ENCODE measurements at regions not wholly inside any gene's neighbourhood (a gene's known extent, or its start where the extent isn't known, plus 50 kb on each side); places are given as distances from the start of the nearest gene placed in this dataset.

- Histone ChIP-seq H3K14ac (replicated peaks; ENCODE audit: low read depth, low read length) (no peak overlapping the region), H3K56ac (ENCODE audit: extremely low read depth, insufficient read depth, low read length) (no peak overlapping the region), H3K4ac (ENCODE audit: low read depth, low read length) (no peak overlapping the region), H2AK5ac (ENCODE audit: low read depth, low read length) (no peak overlapping the region), H2AFZ (replicated peaks; ENCODE audit: low read length, poor library complexity) (no peak overlapping the region), H4K20me1 (ENCODE audit: insufficient read depth, low read length) (no peaks in the 10 kb centered on the region), H4K8ac (ENCODE audit: low read depth in 2 of 2, low read length in 2 of 2) (no peak overlapping the region), H3K27me3 (ENCODE audit: control insufficient read depth, insufficient read depth, low read length) (no peaks in the 10 kb centered on the region), H3K4me2 (ENCODE audit: low read depth, low read length) (no peak overlapping the region; the same call in 1 of the 2 replicates), H3K79me1 (ENCODE audit: low read depth in 1 of 2, low read length in 2 of 2) (no peaks in the 10 kb centered on the region), H3K9me1 (ENCODE audit: insufficient read depth, low read length) (no peaks in the 10 kb centered on the region), H2BK5ac (ENCODE audit: low read depth, low read length, poor library complexity, severe bottlenecking) (no peak overlapping the region), H2BK20ac (ENCODE audit: low read depth, low read length) (no peak overlapping the region), H2AK9ac (replicated peaks; ENCODE audit: low read depth, low read length, poor library complexity) (no peak overlapping the region), H3K18ac (ENCODE audit: low read depth, low read length) (no peak overlapping the region), H3K9ac (ENCODE audit: low read depth, low read length) (no peak overlapping the region), H4K91ac (ENCODE audit: insufficient read depth, low read depth, low read length) (no peak overlapping the region), H3K36me3 (ENCODE audit: control insufficient read depth, insufficient read depth, low read length) (no peaks in the 10 kb centered on the region), H3K4me3 (ENCODE audit: insufficient read depth, low read depth, low read length) (no peak overlapping the region), H3K23ac (ENCODE audit: low read depth, low read length) (no peak overlapping the region), H4K5ac (ENCODE audit: low read depth, low read length) (no peak overlapping the region), H2BK120ac (ENCODE audit: low read depth, low read length) (no peak overlapping the region), H3K9me3 (ENCODE audit: control insufficient read depth, insufficient read depth, low read length) (peaks cover 2% of the 10 kb centered on the region; the same call in 1 of the 2 replicates), H3K4me1 (ENCODE audit: control insufficient read depth, insufficient read depth, low read length) (no peaks in the 10 kb centered on the region), H3K27ac (ENCODE audit: insufficient read depth, low read length) (no peak overlapping the region), H2BK15ac (ENCODE audit: low read depth, low read length) (no peak overlapping the region)
- no peak for TF ChIP-seq MAZ (IDR thresholded peaks at IDR 0.05; ENCODE audit: borderline replicate concordance, low read depth, low read length)
- TF ChIP-seq CEBPB (IDR thresholded peaks at IDR 0.05; ENCODE audit: low read depth, low read length): no peak
- TF ChIP-seq SMC3 (IDR thresholded peaks at IDR 0.05; ENCODE audit: low read depth, low read length): no peak
- no peak for TF ChIP-seq ELK1 (IDR thresholded peaks at IDR 0.05; ENCODE audit: borderline replicate concordance, low read depth, low read length)
- no peak for TF ChIP-seq CTCF (conservative IDR thresholded peaks at IDR 0.05; ENCODE audit: low read depth, low read length)
- no peak for TF ChIP-seq NFE2L2 (IDR thresholded peaks at IDR 0.05; ENCODE audit: low read depth, low read length)
- TF ChIP-seq RAD21 (IDR thresholded peaks at IDR 0.05; ENCODE audit: low read length): no peak
- TF ChIP-seq RFX5 (IDR thresholded peaks at IDR 0.05; ENCODE audit: low read depth, low read length): no peak
- no peak for TF ChIP-seq FOS (IDR thresholded peaks at IDR 0.05; ENCODE audit: low read depth, low read length)
- no peak for TF ChIP-seq MAFK (IDR thresholded peaks at IDR 0.05; ENCODE audit: low read depth, low read length)
- no peak for TF ChIP-seq CHD1 (IDR thresholded peaks at IDR 0.05; ENCODE audit: low read depth, low read length)
- TF ChIP-seq POLR2A (IDR thresholded peaks at IDR 0.05; ENCODE audit: low read depth, low read length): no peak
- no peak for TF ChIP-seq RCOR1 (IDR thresholded peaks at IDR 0.05; ENCODE audit: insufficient replicate concordance, low read length)
- no peak for TF ChIP-seq MXI1 (IDR thresholded peaks at IDR 0.05; ENCODE audit: borderline replicate concordance, low read depth, low read length)
- no peak for TF ChIP-seq USF2 (IDR thresholded peaks at IDR 0.05; ENCODE audit: low read depth, low read length)
- TF ChIP-seq BHLHE40 (IDR thresholded peaks at IDR 0.05; ENCODE audit: low read depth, low read length): no peak
- intact Hi-C loops (cut with micrococcal nuclease): no loop called here
- no CpG with 5 or more reads among the region's 2 CpGs for WGBS, 2 experiments (ENCODE audit: extremely low coverage in 2 of 2, insufficient read length in 1 of 2)
- in situ Hi-C loops (cut with MboI; ENCODE audit: low sequenced_read_pairs): no loop called here
- dilution Hi-C loops (cut with HindIII; ENCODE audit: low sequenced_read_pairs, unreplicated experiment): no loop called here
- ChIA-PET POLR2A (ENCODE audit: unreplicated experiment) (interaction anchor here (0.6 kb wide), 1 partner anchor 208 kb away, joined by 3 read pairs; no protein-coding TSS in a partner anchor), CTCF (interaction anchor here (0.9 kb wide), 1 partner anchor 72 kb away, joined by 3 read pairs; no protein-coding TSS in a partner anchor)
- 0 out of 2 replicates have a peak, but pooled peaks have one; percentile 51 for ATAC-seq (ENCODE audit: low read depth)
- no TSS peak for BruUV-seq (replicated peaks)
- peak; percentile 57 for DNase-seq
Observed at GRCh38 chr4:83890231-83890630, 354.3 kb downstream of the GPAT3 start.

Measured in IMR-90 (cell line).